Peyer's patch (tissue), 4 donors: ENCODE measurements at regions not wholly inside any gene's neighbourhood (a gene's known extent, or its start where the extent isn't known, plus 50 kb on each side); places are given as distances from the start of the nearest gene placed in this dataset.
"Not testable (repeated sequence)": the region's sequence is repeated elsewhere in the genome, so short reads cannot be mapped to it uniquely, and the experiment has no call there.

Source experiments
- CTCF ChIP-seq, 6 experiments: fragments of 450-650 bp in 4 of 6; fragments of 200-600 bp in 2 of 6; sonication (generic) in 1 of 6; IDR thresholded peaks; one replicate each; pipeline ENCODE4 v1.5.1; 2017 to 2019; ENCODE audit warnings: antibody characterized with exemption in 6 of 6, mild to moderate bottlenecking in 3 of 6, moderate library complexity in 1 of 6
- POLR2A ChIP-seq, 2 donors: fragments of 450-650 bp; IDR thresholded peaks; one replicate each; pipeline ENCODE4 v1.5.1; 2017; ENCODE audit warnings: antibody characterized with exemption in 2 of 2, mild to moderate bottlenecking in 2 of 2, moderate library complexity in 2 of 2

- TF ChIP-seq POLR2A, CTCF (IDR thresholded peaks at IDR 0.05): not testable (repeated sequence)
Measured at GRCh38 chr9:90166374-90166773, 476.2 kb downstream of the DIRAS2 start.
